ENCODE measurements at regions not wholly inside any gene's neighbourhood (a gene's known extent, or its start where the extent isn't known, plus 50 kb on each side); places are given as distances from the start of the nearest gene placed in this dataset.

DNA sequence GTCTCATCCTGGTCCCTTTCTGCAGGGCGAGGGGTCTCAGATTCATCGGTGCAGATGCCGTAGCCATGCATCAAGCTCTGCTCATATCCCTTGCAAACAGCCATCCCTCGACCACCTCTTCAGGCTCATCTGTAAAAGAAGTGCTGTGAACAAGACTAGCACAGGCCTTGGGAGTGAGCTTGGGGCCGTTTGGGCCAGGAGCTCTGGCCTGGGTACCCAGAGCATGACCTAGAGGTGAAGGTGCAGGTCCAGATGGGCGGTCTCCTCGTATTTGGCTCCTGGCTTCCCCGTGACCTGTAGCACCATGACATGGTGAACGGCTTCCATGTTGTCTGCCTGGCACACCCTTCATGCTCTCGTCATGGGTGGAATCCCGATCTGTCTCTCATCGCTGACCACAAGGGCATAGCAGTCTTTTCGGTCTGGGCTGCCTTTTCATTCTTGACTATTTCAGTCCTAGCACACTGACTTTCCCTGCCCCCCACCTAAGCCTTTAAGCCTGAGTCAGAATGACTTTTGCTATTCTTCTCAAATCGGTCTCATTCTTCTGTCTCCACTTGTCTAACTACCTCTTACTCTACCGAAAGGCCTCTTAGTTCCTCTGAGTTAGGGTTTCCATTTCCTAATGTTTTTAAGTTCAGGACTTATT, 216.0 kb downstream of the FOXL1 start:
- H3K27me3 ChIP-seq (replicated peaks in 1 of 2; ENCODE audit: control insufficient read depth in 2 of 2, insufficient read depth in 2 of 2, low read length in 1 of 2), result no peaks in the 10 kb centered on the region
- RAD21 ChIA-PET (ENCODE audit: unreplicated experiment), result no interaction called here
- no peaks in the 10 kb centered on the region for H3K9me3 ChIP-seq (replicated peaks; ENCODE audit: control insufficient read depth, insufficient read depth, low read length)
- TF ChIP-seq NFYB (IDR thresholded peaks at IDR 0.05; ENCODE audit: insufficient read depth, low read depth, low read length) (no peak), NR2C1 (IDR thresholded peaks at IDR 0.05) (no peak), NFXL1 (IDR thresholded peaks at IDR 0.05; ENCODE audit: borderline replicate concordance) (no peak), SRF (IDR thresholded peaks at IDR 0.05; ENCODE audit: low read depth in 2 of 2, low read length in 2 of 2) (no peak), CREM (IDR thresholded peaks at IDR 0.05; ENCODE audit: low read depth) (no peak)
- TF ChIP-seq, protein P1, sequence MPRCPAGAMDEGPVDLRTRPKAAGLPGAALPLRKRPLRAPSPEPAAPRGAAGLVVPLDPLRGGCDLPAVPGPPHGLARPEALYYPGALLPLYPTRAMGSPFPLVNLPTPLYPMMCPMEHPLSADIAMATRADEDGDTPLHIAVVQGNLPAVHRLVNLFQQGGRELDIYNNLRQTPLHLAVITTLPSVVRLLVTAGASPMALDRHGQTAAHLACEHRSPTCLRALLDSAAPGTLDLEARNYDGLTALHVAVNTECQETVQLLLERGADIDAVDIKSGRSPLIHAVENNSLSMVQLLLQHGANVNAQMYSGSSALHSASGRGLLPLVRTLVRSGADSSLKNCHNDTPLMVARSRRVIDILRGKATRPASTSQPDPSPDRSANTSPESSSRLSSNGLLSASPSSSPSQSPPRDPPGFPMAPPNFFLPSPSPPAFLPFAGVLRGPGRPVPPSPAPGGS (IDR thresholded peaks at IDR 0.05; ENCODE audit: borderline replicate concordance, insufficient read depth, low read depth, low read length, poor library complexity, severe bottlenecking), result no peak
- TF ChIP-seq, protein P2, sequence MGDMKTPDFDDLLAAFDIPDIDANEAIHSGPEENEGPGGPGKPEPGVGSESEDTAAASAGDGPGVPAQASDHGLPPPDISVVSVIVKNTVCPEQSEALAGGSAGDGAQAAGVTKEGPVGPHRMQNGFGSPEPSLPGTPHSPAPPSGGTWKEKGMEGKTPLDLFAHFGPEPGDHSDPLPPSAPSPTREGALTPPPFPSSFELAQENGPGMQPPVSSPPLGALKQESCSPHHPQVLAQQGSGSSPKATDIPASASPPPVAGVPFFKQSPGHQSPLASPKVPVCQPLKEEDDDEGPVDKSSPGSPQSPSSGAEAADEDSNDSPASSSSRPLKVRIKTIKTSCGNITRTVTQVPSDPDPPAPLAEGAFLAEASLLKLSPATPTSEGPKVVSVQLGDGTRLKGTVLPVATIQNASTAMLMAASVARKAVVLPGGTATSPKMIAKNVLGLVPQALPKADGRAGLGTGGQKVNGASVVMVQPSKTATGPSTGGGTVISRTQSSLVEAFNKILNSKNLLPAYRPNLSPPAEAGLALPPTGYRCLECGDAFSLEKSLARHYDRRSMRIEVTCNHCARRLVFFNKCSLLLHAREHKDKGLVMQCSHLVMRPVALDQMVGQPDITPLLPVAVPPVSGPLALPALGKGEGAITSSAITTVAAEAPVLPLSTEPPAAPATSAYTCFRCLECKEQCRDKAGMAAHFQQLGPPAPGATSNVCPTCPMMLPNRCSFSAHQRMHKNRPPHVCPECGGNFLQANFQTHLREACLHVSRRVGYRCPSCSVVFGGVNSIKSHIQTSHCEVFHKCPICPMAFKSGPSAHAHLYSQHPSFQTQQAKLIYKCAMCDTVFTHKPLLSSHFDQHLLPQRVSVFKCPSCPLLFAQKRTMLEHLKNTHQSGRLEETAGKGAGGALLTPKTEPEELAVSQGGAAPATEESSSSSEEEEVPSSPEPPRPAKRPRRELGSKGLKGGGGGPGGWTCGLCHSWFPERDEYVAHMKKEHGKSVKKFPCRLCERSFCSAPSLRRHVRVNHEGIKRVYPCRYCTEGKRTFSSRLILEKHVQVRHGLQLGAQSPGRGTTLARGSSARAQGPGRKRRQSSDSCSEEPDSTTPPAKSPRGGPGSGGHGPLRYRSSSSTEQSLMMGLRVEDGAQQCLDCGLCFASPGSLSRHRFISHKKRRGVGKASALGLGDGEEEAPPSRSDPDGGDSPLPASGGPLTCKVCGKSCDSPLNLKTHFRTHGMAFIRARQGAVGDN (IDR thresholded peaks at IDR 0.05), result no peak
- H3K4me1 ChIP-seq (ENCODE audit: control insufficient read depth, insufficient read depth, low read length), result no peaks in the 10 kb centered on the region
- 44% methylated on average over 15 of the region's 15 CpGs for WGBS (ENCODE audit: insufficient coverage, insufficient replicate concordance, low lambda C conversion rate, missing lambda C conversion rate)
- FAIRE-seq (no peak), ATAC-seq (no peak), DNase-seq (ENCODE audit: low read depth, low spot score) (no peak)
- no peak overlapping the region for H2AFZ ChIP-seq (ENCODE audit: control insufficient read depth, low read depth, low read length)
- no peaks in the 10 kb centered on the region; the same call in 1 of the 2 replicates for H4K20me1 ChIP-seq (ENCODE audit: control insufficient read depth, insufficient read depth)
- no peaks in the 10 kb centered on the region for H3K36me3 ChIP-seq (ENCODE audit: control insufficient read depth in 2 of 2, insufficient read depth in 2 of 2, low read length in 1 of 2)
- BruUV-seq (replicated peaks), result no TSS peak
- H3K9ac ChIP-seq (ENCODE audit: control insufficient read depth, insufficient read depth, low read length), result no peak overlapping the region
- SMC1A ChIA-PET (ENCODE audit: uncharacterized antibody, unreplicated experiment), result no interaction called here
- H3K79me2 ChIP-seq (ENCODE audit: control insufficient read depth, insufficient read depth, low read length), result no peaks in the 10 kb centered on the region
- no peak overlapping the region for H3K4me2 ChIP-seq (ENCODE audit: control insufficient read depth, insufficient read depth)
- H3K27ac ChIP-seq (ENCODE audit: control insufficient read depth, insufficient read depth), result no peak overlapping the region
- H3K4me3 ChIP-seq, result no peak overlapping the region
- in situ Hi-C loops (cut with MboI) (no loop called here), intact Hi-C loops (cut with micrococcal nuclease; ENCODE audit: unreplicated experiment) (no loop called here)
- POLR2A ChIA-PET, result no interaction called here
- CTCF ChIA-PET, result interaction anchor here (0.9 kb wide), 1 partner anchor 230 kb away, joined by 4 read pairs; no protein-coding TSS in a partner anchor
